Frontal cortex (tissue), 3 donors: ENCODE measurements at regions not wholly inside any gene's neighbourhood (a gene's known extent, or its start where the extent isn't known, plus 50 kb on each side); places are given as distances from the start of the nearest gene placed in this dataset.

Source experiments
- DNase-seq, 2 donors: peaks; one replicate each; pipeline ENCODE4 v3.0.0; 2012; ENCODE audit warnings: low spot score in 2 of 2
- FAIRE-seq: peaks from 2 replicates; lab custom pipeline; 2012; peaks lifted over from hg19 to GRCh38; lab: Jason Lieb, UNC
- donor health status: control.
- donor health status: control.
- donor health status: control.

DNA sequence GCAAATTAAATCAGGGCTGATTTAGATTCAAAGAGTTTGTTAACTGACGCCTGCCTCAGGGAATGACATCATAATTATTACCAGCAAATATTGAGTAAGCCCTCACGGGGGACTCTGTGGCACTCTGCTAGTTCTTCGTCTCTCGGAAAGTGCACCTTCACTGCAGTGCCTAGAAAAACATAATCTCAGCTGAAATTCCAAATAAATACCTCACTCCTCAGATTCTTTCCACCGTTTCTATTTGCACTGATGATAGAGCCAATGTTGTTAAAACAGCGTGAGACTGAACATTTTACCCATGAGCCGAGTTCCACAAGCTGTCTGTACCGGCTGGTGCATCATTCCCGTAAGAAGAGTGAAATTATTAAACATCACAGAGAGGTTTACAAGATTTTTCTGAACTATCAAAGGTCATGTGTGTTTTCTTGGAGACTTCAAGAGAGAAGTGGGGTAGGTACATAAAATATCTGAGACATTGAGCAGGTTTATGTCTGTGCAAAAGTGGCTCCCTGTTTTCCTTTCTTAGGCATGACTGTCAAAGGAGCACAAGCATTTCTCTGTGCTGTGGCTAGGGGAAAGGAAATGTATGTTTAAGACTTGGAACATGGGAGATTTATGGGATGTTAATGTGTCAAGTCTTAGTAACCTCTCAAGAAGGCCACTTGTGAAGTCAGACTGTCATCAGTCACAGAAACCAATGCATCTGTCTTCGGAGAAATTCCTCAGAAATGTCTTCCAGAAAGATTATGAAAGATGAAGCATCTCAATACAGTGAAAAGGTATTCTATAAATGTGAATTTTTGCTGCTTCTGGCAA, 119.6 kb downstream of the CBLL2 start:
- DNase-seq = no peak
- FAIRE-seq = no peak

GRCh38 chrX:22395372-22395771, 122.7 kb downstream of the CBLL2 start:
- FAIRE-seq (no peak), DNase-seq (no peak)

GRCh38 chrX:22396408-22396807, 123.7 kb downstream of the CBLL2 start:
- FAIRE-seq (no peak), DNase-seq (no peak)

GRCh38 chrX:22397566-22397965, 124.9 kb downstream of the CBLL2 start:
- no peak for FAIRE-seq
- no peak for DNase-seq

DNA sequence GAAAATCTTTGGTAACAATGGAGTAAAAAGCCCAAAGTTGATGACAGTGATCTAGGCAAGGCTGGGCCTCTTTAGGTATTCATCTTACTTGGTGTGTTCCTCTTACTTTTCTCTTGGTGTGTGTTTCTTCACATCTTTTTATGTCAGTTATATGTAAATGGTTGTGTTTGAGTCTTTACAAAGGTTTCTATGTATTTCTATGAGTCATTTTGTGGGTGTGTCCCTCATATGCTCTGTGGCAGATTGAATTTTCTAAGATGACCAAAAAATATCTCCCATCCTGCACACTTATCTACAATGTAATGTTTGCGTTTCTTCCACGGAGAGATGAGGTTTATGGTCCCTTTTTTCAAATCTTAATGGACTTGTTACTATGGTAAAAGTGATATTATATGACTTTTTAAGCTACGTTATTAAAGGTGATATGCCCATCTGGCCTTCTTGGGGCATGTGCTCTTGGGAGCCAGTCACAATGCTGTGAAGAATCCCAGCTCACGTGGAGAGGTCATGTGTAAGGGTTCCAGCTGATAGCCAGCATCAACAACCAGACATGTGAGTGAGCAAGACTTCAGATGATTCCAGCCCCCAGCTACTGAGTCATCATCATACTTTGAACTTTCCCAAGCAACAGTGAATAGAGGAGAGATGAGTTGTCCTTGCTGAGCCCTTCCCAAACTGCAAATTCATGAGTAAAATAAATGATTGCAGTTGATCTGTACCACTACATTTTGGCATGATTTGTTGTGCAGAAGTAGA, 126.9 kb downstream of the CBLL2 start:
- FAIRE-seq (no peak), DNase-seq (no peak)

- FAIRE-seq = no peak
- no peak for DNase-seq
Observed at GRCh38 chrX:22404297-22404696, 131.6 kb downstream of the CBLL2 start.

- no peak for DNase-seq
- no peak for FAIRE-seq
Observed at GRCh38 chrX:22406201-22406737, 133.6 kb downstream of the CBLL2 start.

DNA sequence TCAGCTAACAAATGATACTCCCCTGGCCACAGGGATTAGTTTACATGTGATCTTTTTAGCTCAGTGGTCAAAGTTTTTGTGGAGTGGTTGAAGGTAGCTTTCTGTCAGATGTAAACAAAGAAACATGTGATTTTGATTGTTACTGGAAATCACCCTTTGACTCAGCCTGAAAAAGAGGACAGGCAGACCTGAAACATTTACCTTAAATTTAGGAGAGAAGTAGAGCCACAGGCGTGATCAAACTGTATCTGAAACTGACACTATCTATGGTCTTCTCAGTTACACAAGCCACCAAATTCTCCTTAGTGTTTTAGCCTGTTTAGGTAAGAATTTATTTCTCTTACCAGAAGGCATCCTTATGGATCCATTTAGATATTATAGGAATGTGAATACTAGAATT, 136.7 kb downstream of the CBLL2 start:
- no peak for DNase-seq
- FAIRE-seq = no peak

DNA sequence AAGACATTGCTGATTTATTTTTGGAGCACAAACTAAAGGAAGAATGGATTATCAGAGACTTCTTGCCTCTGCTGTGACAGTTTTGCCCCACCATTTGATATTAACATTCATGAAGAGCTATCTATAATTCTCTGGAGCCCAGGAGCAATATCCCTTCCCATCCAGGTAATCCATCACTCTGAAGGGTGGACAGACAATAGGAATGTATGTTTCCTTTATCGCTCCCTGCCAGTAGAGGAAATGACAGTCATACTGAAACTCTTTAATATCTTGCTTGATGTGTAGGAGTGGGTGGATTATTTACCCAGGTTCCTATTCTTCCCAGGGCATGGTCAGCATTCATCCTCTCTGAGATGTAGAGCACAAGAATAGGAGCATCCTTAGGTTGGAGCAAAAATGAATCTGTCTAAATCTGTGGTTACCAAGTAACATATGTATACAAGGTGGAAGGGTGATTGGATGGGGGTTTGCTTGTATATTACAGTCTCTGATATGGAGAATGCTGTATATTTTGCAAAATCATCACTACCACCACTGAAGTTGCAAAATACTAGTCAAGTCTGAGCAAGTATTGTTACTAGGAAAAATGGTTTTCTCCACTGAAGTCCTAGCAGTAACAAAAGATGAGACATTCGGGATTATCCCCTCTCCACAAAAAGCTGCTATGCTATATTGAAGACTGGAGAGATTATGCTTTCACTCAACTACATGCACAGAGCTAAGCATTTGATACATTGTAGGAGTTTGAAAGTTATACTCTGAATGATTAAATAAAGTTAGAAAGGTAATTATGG, 151.6 kb downstream of the CBLL2 start:
- FAIRE-seq (no peak), DNase-seq (no peak)

- DNase-seq (no peak), FAIRE-seq (no peak)
Observed at GRCh38 chrX:22424919-22425318, 152.2 kb downstream of the CBLL2 start.

DNA sequence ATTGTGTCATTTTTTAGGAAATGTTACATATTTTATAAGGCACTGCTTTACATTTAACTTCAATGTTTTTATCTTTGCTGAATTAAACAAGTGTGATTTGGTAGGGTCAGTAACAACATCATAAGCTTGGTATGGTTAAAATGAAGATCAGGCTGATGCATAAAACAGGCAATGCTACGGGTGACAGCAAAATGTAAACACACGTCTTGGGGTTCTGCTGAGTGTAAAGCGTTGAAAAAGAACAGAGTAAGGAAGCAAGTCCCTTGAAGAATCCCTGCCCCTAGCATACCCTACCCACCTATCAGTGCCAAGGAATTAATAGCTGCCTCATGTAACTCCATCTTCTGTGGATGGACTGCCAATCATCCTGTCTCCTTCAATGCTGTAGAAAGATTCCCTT, 157.0 kb downstream of the CBLL2 start:
- FAIRE-seq (no peak), DNase-seq (no peak)

GRCh38 chrX:22430701-22431100, 158.0 kb downstream of the CBLL2 start:
- DNase-seq (peak in 1 of 2 donors; percentile 1), FAIRE-seq (no peak)

GRCh38 chrX:22433292-22434070, 160.8 kb downstream of the CBLL2 start:
- DNase-seq = no peak
- no peak for FAIRE-seq

DNA sequence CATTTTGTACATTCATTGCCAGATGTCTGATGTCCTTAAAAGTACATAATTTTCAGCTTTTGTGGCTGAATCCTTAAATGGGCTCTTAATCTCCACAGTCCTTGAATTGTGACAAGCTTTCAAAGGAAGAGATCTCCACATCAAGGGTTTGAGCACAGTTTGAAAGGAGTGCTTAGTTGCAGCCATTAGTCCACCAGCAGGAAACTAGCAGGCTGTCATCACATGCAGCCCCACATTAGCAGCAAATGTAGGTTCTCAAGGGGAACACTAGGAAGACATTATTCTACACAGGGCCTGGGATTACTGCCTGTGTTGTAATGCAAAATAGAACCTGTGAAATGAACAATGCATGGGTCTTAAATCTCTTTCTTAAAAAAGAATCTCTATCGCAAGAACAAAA, 173.2 kb downstream of the CBLL2 start:
- DNase-seq (no peak), FAIRE-seq (no peak)

GRCh38 chrX:22462959-22463358, 190.2 kb downstream of the CBLL2 start:
- no peak for DNase-seq
- no peak for FAIRE-seq

- FAIRE-seq (no peak), DNase-seq (no peak)
Observed at GRCh38 chrX:22467571-22467970, 194.9 kb downstream of the CBLL2 start.

GRCh38 chrX:22481436-22481835, 208.7 kb downstream of the CBLL2 start:
- no peak for FAIRE-seq

GRCh38 chrX:22486296-22486695, 213.6 kb downstream of the CBLL2 start:
- no peak for DNase-seq
- FAIRE-seq = no peak

More at GRCh38 chrX:22481436-22481835, 208.7 kb downstream of the CBLL2 start:
- no peak for DNase-seq

DNA sequence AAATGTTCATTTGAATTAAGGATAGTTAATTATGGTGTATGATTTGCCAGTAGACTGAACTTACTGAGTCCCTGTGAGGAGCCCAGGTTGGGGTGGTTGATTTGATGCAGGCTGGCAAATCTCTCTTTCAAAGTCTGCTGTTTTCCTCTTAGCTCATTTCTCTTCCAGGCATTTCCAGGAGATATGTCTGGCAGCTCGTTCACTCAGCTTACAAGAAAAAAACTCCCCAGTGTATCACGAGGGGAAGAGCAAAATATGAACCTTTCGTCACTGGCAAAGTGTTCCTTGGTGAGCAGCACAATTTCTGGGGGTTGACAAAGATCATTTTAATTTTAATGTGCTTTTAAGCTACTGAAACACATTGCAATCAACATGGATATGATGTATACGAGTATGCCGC, 244.2 kb downstream of the CBLL2 start:
- DNase-seq (no peak), FAIRE-seq (no peak)
